Neural progenitor cell (in vitro differentiated cells): ENCODE measurements at regions not wholly inside any gene's neighbourhood (a gene's known extent, or its start where the extent isn't known, plus 50 kb on each side); places are given as distances from the start of the nearest gene placed in this dataset.

ENCODE experiments used
- DNase-seq: peaks from one replicate; pipeline ENCODE4 v3.0.0-alpha.2; 2016; ENCODE audit warnings: low spot score
- H2AFZ ChIP-seq: fragments of 200-600 bp; sonication (generic); replicated peaks from 2 replicates; pipeline ENCODE4 v1.6.1; 2016; ENCODE audit warnings: antibody characterized with exemption
- H3F3A ChIP-seq: fragments of 200-600 bp; sonication (generic); 2 replicates; pipeline ENCODE4 v1.6.1; 2016; ENCODE audit warnings: antibody characterized with exemption, low read depth
- H3K27ac ChIP-seq: fragments of 200-600 bp; sonication (generic); 2 replicates; pipeline ENCODE4 v1.5.1; 2016; ENCODE audit warnings: mild to moderate bottlenecking
- H3K27me3 ChIP-seq: fragments of 200-600 bp; sonication (generic); 2 replicates; pipeline ENCODE4 v1.6.1; 2016; ENCODE audit warnings: mild to moderate bottlenecking, moderate library complexity
- H3K36me3 ChIP-seq: fragments of 200-600 bp; sonication (generic); 2 replicates; pipeline ENCODE4 v1.5.1; 2016
- H3K4me1 ChIP-seq: fragments of 200-600 bp; sonication (generic); 2 replicates; pipeline ENCODE4 v1.6.1; 2016; ENCODE audit warnings: mixed run types
- H3K4me2 ChIP-seq: fragments of 200-600 bp; sonication (generic); 2 replicates; pipeline ENCODE4 v1.6.1; 2016
- H3K4me3 ChIP-seq: fragments of 200-600 bp; sonication (generic); 2 replicates; pipeline ENCODE4 v1.5.1; 2016
- H3K79me2 ChIP-seq: fragments of 200-600 bp; sonication (generic); 2 replicates; pipeline ENCODE4 v1.6.1; 2016; ENCODE audit warnings: low read depth
- H3K9ac ChIP-seq: fragments of 200-600 bp; sonication (generic); 2 replicates; pipeline ENCODE4 v1.6.1; 2016
- H3K9me3 ChIP-seq: fragments of 200-600 bp; sonication (generic); 2 replicates; pipeline ENCODE4 v1.5.1; 2016; ENCODE audit warnings: low read depth
- H4K20me1 ChIP-seq: fragments of 200-600 bp; sonication (generic); 2 replicates; pipeline ENCODE4 v1.6.1; 2016; ENCODE audit warnings: low read depth
- H3K27ac Mint-ChIP-seq: 3 replicates; pipeline ENCODE4 v1.8.0; 2021; ENCODE audit warnings: mixed read lengths
- H3K27me3 Mint-ChIP-seq: 2 replicates; pipeline ENCODE4 v1.8.0; 2022; ENCODE audit warnings: low read depth, mild to moderate bottlenecking, inconsistent platforms, moderate library complexity, mixed read lengths; ENCODE audit not compliant: insufficient read depth
- H3K36me3 Mint-ChIP-seq: 3 replicates; pipeline ENCODE4 v1.8.0; 2021; ENCODE audit warnings: mixed read lengths
- H3K4me1 Mint-ChIP-seq: 3 replicates; pipeline ENCODE4 v1.8.0; 2021; ENCODE audit warnings: mixed read lengths
- H3K4me3 Mint-ChIP-seq: 3 replicates; pipeline ENCODE4 v1.8.0; 2021; ENCODE audit warnings: mild to moderate bottlenecking, moderate library complexity, mixed read lengths
- H3K9me3 Mint-ChIP-seq: 3 replicates; pipeline ENCODE4 v1.8.0; 2020; ENCODE audit warnings: mixed read lengths
- CTCF ChIP-seq: fragments of 200-600 bp; sonication (generic); IDR thresholded peaks from 2 replicates; pipeline ENCODE4 v1.5.1; 2017; ENCODE audit warnings: antibody characterized with exemption, mild to moderate bottlenecking
- EZH2 ChIP-seq: fragments of 200-600 bp; sonication (generic); IDR thresholded peaks from 2 replicates; pipeline ENCODE4 v1.6.1; 2017; ENCODE audit warnings: antibody characterized with exemption, mild to moderate bottlenecking, moderate library complexity
- EZH2phosphoT487 ChIP-seq: fragments of 200-600 bp; sonication (generic); IDR thresholded peaks from 2 replicates; pipeline ENCODE4 v1.6.1; 2017; ENCODE audit warnings: antibody characterized with exemption

GRCh38 chr13:64273780-64274179 lies 2858.1 kb upstream of the PCDH20 start:
- no peaks in the 10 kb centered on the region for H3K4me1 ChIP-seq
- TF ChIP-seq EZH2 (no peak), EZH2phosphoT487 (no peak), CTCF (no peak)
- Mint-ChIP-seq H3K27me3 (no peaks in the 10 kb centered on the region), H3K9me3 (no peaks in the 10 kb centered on the region), H3K36me3 (no peaks in the 10 kb centered on the region), H3K4me3 (no peak overlapping the region), H3K4me1 (no peaks in the 10 kb centered on the region), H3K27ac (no peak overlapping the region)
- H3K4me2 ChIP-seq: no peak overlapping the region
- no peaks in the 10 kb centered on the region for H4K20me1 ChIP-seq
- H3K36me3 ChIP-seq: no peaks in the 10 kb centered on the region
- H3K79me2 ChIP-seq: no peaks in the 10 kb centered on the region
- no peaks in the 10 kb centered on the region for H3K27me3 ChIP-seq
- H2AFZ ChIP-seq: no peak overlapping the region
- no peaks in the 10 kb centered on the region for H3F3A ChIP-seq
- DNase-seq: no peak
- H3K4me3 ChIP-seq: no peak overlapping the region
- no peak overlapping the region for H3K27ac ChIP-seq
- no peak overlapping the region for H3K9ac ChIP-seq
- no peaks in the 10 kb centered on the region for H3K9me3 ChIP-seq

GRCh38 chr13:64272681-64273080 lies 2857.0 kb upstream of the PCDH20 start:
- Histone ChIP-seq H3K4me2 (no peak overlapping the region), H3K27ac (no peak overlapping the region), H2AFZ (peak overlapping the region; percentile 5), H3K9ac (no peak overlapping the region), H3K27me3 (no peaks in the 10 kb centered on the region), H3K36me3 (no peaks in the 10 kb centered on the region), H4K20me1 (no peaks in the 10 kb centered on the region), H3K79me2 (no peaks in the 10 kb centered on the region), H3K9me3 (no peaks in the 10 kb centered on the region), H3F3A (no peaks in the 10 kb centered on the region), H3K4me1 (no peaks in the 10 kb centered on the region), H3K4me3 (no peak overlapping the region)
- no peak for TF ChIP-seq EZH2phosphoT487
- TF ChIP-seq EZH2: no peak
- TF ChIP-seq CTCF: no peak
- Mint-ChIP-seq H3K9me3 (no peaks in the 10 kb centered on the region), H3K4me1 (no peaks in the 10 kb centered on the region), H3K27ac (no peak overlapping the region), H3K4me3 (no peak overlapping the region), H3K36me3 (no peaks in the 10 kb centered on the region), H3K27me3 (no peaks in the 10 kb centered on the region)
- DNase-seq: no peak

DNA sequence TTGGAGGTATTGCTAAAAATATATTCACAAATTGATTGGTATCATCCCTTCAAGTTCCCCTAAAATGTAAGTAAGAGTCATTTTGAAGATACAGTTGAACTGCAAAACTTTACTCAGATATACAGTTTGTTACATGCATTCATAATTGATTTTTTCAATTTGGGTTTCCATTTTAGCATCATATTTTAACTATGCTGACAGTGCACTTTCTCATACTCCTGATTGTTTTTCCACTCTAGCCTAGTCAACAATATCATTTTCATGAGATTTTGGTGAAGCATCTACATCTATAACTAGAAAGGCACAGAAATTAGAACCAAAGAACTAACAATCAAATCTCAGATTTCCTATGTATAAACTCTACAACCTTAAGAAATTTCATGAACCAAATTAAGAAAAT lies 2850.4 kb upstream of the PCDH20 start:
- H3K36me3 ChIP-seq: no peaks in the 10 kb centered on the region
- no peak overlapping the region for H2AFZ ChIP-seq
- TF ChIP-seq EZH2phosphoT487 (no peak), EZH2 (no peak), CTCF (no peak)
- H4K20me1 ChIP-seq: no peaks in the 10 kb centered on the region
- DNase-seq: no peak
- H3K9ac ChIP-seq: no peak overlapping the region
- no peak overlapping the region for H3K4me3 ChIP-seq
- Mint-ChIP-seq H3K27ac (no peak overlapping the region), H3K36me3 (peaks cover 4% of the 10 kb centered on the region), H3K4me3 (no peak overlapping the region), H3K9me3 (peaks cover 8% of the 10 kb centered on the region), H3K4me1 (no peaks in the 10 kb centered on the region), H3K27me3 (no peaks in the 10 kb centered on the region)
- H3F3A ChIP-seq: no peaks in the 10 kb centered on the region
- no peaks in the 10 kb centered on the region for H3K27me3 ChIP-seq
- no peak overlapping the region for H3K4me2 ChIP-seq
- H3K79me2 ChIP-seq: no peaks in the 10 kb centered on the region
- no peaks in the 10 kb centered on the region for H3K9me3 ChIP-seq
- no peak overlapping the region for H3K27ac ChIP-seq
- H3K4me1 ChIP-seq: no peaks in the 10 kb centered on the region

GRCh38 chr13:64263285-64263684 lies 2847.6 kb upstream of the PCDH20 start:
- Histone ChIP-seq H3K27me3 (no peaks in the 10 kb centered on the region), H3K4me2 (no peak overlapping the region), H3K27ac (no peak overlapping the region), H3K4me1 (no peaks in the 10 kb centered on the region), H4K20me1 (no peaks in the 10 kb centered on the region), H2AFZ (no peak overlapping the region), H3K79me2 (no peaks in the 10 kb centered on the region), H3K4me3 (no peak overlapping the region), H3F3A (no peaks in the 10 kb centered on the region), H3K9ac (no peak overlapping the region), H3K36me3 (no peaks in the 10 kb centered on the region), H3K9me3 (no peaks in the 10 kb centered on the region)
- H3K36me3 Mint-ChIP-seq: peaks cover 4% of the 10 kb centered on the region
- no peaks in the 10 kb centered on the region for H3K4me1 Mint-ChIP-seq
- H3K9me3 Mint-ChIP-seq: peaks cover 8% of the 10 kb centered on the region
- no peak overlapping the region for H3K4me3 Mint-ChIP-seq
- H3K27ac Mint-ChIP-seq: no peak overlapping the region
- TF ChIP-seq CTCF: no peak
- H3K27me3 Mint-ChIP-seq: no peaks in the 10 kb centered on the region
- no peak for DNase-seq
